Fibroblast of lung (primary cell): ENCODE measurements at regions not wholly inside any gene's neighbourhood (a gene's known extent, or its start where the extent isn't known, plus 50 kb on each side); places are given as distances from the start of the nearest gene placed in this dataset.

Source experiments
- DNase-seq, 2 donors: peaks; one replicate each; pipeline versions ENCODE4 v3.0.0 to v3.0.0-alpha.2; 2010; ENCODE audit warnings: low read depth in 2 of 2
- H2AFZ ChIP-seq: 2 replicates; pipeline ENCODE4 v1.5.1; 2012; ENCODE audit warnings: low read length, control low read depth, inconsistent platforms
- H3K27ac ChIP-seq: 2 replicates; pipeline ENCODE4 v1.5.1; 2011; ENCODE audit warnings: low read length, control low read depth; ENCODE audit not compliant: insufficient read depth
- H3K27me3 ChIP-seq: 2 replicates; pipeline ENCODE4 v1.5.1; 2011; ENCODE audit warnings: mild to moderate bottlenecking, low read length; ENCODE audit not compliant: control insufficient read depth, insufficient read depth
- H3K36me3 ChIP-seq: 2 replicates; pipeline ENCODE4 v1.5.1; 2011; ENCODE audit warnings: low read length; ENCODE audit not compliant: control insufficient read depth, insufficient read depth
- H3K4me1 ChIP-seq: 2 replicates; pipeline ENCODE4 v1.5.1; 2011; ENCODE audit warnings: low read length; ENCODE audit not compliant: control insufficient read depth, insufficient read depth; ENCODE audit errors: extremely low read depth
- H3K4me2 ChIP-seq: 2 replicates; pipeline ENCODE4 v1.5.1; 2011; ENCODE audit warnings: low read length, control low read depth; ENCODE audit not compliant: insufficient read depth; ENCODE audit errors: extremely low read depth
- H3K4me3 ChIP-seq, 4 experiments: fragments of 200-600 bp in 1 of 4; sonication (generic) in 1 of 4; replicated peaks in 1 of 4; 2 replicates each; pipeline ENCODE4 v1.5.1; 2011 to 2016; ENCODE audit warnings: low read length in 4 of 4, low read depth in 3 of 4, mild to moderate bottlenecking in 3 of 4, control low read depth in 2 of 4, inconsistent platforms in 1 of 4, mixed read lengths in 1 of 4; ENCODE audit not compliant: insufficient read depth in 1 of 4; ENCODE audit errors: control extremely low read depth in 1 of 4
- H3K79me2 ChIP-seq: 2 replicates; pipeline ENCODE4 v1.5.1; 2012; ENCODE audit warnings: mild to moderate bottlenecking, low read length, inconsistent platforms; ENCODE audit not compliant: control insufficient read depth, insufficient read depth
- H3K9ac ChIP-seq: 2 replicates; pipeline ENCODE4 v1.5.1; 2011; ENCODE audit warnings: mild to moderate bottlenecking, low read length, control low read depth; ENCODE audit not compliant: insufficient read depth
- H3K9me3 ChIP-seq: 2 replicates; pipeline ENCODE4 v1.5.1; 2012; ENCODE audit warnings: low read depth, low read length; ENCODE audit not compliant: control insufficient read depth, insufficient read depth
- H4K20me1 ChIP-seq: 2 replicates; pipeline ENCODE4 v1.5.1; 2011; ENCODE audit warnings: low read length; ENCODE audit not compliant: control insufficient read depth, insufficient read depth; ENCODE audit errors: extremely low read depth
- EZH2 ChIP-seq: IDR thresholded peaks from 2 replicates; pipeline ENCODE4 v1.5.1; 2012; ENCODE audit warnings: low read length, control low read depth, mild to moderate bottlenecking; ENCODE audit errors: missing control alignments
- TF ChIP-seq, protein P1 (sequence below), 2 donors: IDR thresholded peaks in 1 of 2; conservative IDR thresholded peaks in 1 of 2; 1 replicate in 1 of 2; 2 replicates in 1 of 2; pipeline ENCODE4 v1.5.1; 2011 to 2012; ENCODE audit warnings: low read length in 2 of 2, control low read depth in 1 of 2, inconsistent platforms in 1 of 2, low read depth in 1 of 2, mild to moderate bottlenecking in 1 of 2

- Histone ChIP-seq H3K79me2 (no peaks in the 10 kb centered on the region), H2AFZ (no peak overlapping the region), H4K20me1 (no peaks in the 10 kb centered on the region), H3K4me3 (no peak overlapping the region), H3K27ac (no peak overlapping the region), H3K4me1 (no peaks in the 10 kb centered on the region), H3K27me3 (no peaks in the 10 kb centered on the region), H3K36me3 (no peaks in the 10 kb centered on the region), H3K9ac (no peak overlapping the region), H3K9me3 (no peaks in the 10 kb centered on the region), H3K4me2 (no peak overlapping the region)
- peak; percentile 12 to 53 for DNase-seq
- TF ChIP-seq, protein P1, sequence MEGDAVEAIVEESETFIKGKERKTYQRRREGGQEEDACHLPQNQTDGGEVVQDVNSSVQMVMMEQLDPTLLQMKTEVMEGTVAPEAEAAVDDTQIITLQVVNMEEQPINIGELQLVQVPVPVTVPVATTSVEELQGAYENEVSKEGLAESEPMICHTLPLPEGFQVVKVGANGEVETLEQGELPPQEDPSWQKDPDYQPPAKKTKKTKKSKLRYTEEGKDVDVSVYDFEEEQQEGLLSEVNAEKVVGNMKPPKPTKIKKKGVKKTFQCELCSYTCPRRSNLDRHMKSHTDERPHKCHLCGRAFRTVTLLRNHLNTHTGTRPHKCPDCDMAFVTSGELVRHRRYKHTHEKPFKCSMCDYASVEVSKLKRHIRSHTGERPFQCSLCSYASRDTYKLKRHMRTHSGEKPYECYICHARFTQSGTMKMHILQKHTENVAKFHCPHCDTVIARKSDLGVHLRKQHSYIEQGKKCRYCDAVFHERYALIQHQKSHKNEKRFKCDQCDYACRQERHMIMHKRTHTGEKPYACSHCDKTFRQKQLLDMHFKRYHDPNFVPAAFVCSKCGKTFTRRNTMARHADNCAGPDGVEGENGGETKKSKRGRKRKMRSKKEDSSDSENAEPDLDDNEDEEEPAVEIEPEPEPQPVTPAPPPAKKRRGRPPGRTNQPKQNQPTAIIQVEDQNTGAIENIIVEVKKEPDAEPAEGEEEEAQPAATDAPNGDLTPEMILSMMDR (conservative IDR thresholded peaks at IDR 0.05 in 1 of 2, IDR thresholded peaks at IDR 0.05 in 1 of 2; ENCODE audit: low read depth in 1 of 2, low read length in 2 of 2), result no peak
- TF ChIP-seq EZH2, result no peak
Observed at GRCh38 chr5:101393795-101394450, 490.8 kb upstream of the ST8SIA4 start.

GRCh38 chr5:101390151-101390908 lies 487.2 kb upstream of the ST8SIA4 start:
- no peaks in the 10 kb centered on the region for H3K9me3 ChIP-seq
- DNase-seq, result peak; percentile 50 to 74
- no peaks in the 10 kb centered on the region for H3K27me3 ChIP-seq

GRCh38 chr5:101385276-101385675 lies 482.2 kb upstream of the ST8SIA4 start:
- no peak for TF ChIP-seq EZH2
- TF ChIP-seq, protein P1 (conservative IDR thresholded peaks at IDR 0.05 in 1 of 2, IDR thresholded peaks at IDR 0.05 in 1 of 2; ENCODE audit: low read depth in 1 of 2, low read length in 2 of 2), result no peak

More at GRCh38 chr5:101390151-101390908, 487.2 kb upstream of the ST8SIA4 start:
- Histone ChIP-seq H3K36me3 (no peaks in the 10 kb centered on the region), H3K79me2 (no peaks in the 10 kb centered on the region), H4K20me1 (no peaks in the 10 kb centered on the region), H3K4me1 (no peaks in the 10 kb centered on the region), H3K9ac (no peak overlapping the region), H2AFZ (no peak overlapping the region), H3K27ac (no peak overlapping the region), H3K4me2 (no peak overlapping the region), H3K4me3 (no peak overlapping the region)
- TF ChIP-seq, protein P1 (conservative IDR thresholded peaks at IDR 0.05 in 1 of 2, IDR thresholded peaks at IDR 0.05 in 1 of 2; ENCODE audit: low read depth in 1 of 2, low read length in 2 of 2), result peak; percentile 56 to 79
- TF ChIP-seq EZH2, result no peak

More at GRCh38 chr5:101385276-101385675, 482.2 kb upstream of the ST8SIA4 start:
- H3K4me3 ChIP-seq, result no peak overlapping the region
- no peaks in the 10 kb centered on the region for H4K20me1 ChIP-seq
- no peak overlapping the region for H3K27ac ChIP-seq
- no peaks in the 10 kb centered on the region for H3K36me3 ChIP-seq
- H3K9ac ChIP-seq, result no peak overlapping the region
- H3K4me2 ChIP-seq, result no peak overlapping the region
- no peaks in the 10 kb centered on the region for H3K9me3 ChIP-seq
- H3K4me1 ChIP-seq, result no peaks in the 10 kb centered on the region
- H3K27me3 ChIP-seq, result no peaks in the 10 kb centered on the region
- H3K79me2 ChIP-seq, result no peaks in the 10 kb centered on the region
- H2AFZ ChIP-seq, result no peak overlapping the region
- DNase-seq, result no peak
